Calu3 (cell line): ENCODE measurements at regions not wholly inside any gene's neighbourhood (a gene's known extent, or its start where the extent isn't known, plus 50 kb on each side); places are given as distances from the start of the nearest gene placed in this dataset.
A peak's percentile ranks its signal among the peaks of the same experiment; 100 is the strongest.

Experiments
- BruUV-seq: library from RNA; stranded (reverse); fragments of 400-500 nt; replicated peaks from 2 replicates; lab custom pipeline; 2021; lab: Mats Ljungman, UMichigan
- CTCF ChIA-PET: fragments of 300-600 bp; sonication (Branson Sonifier 250); formaldehyde crosslinking; loops from one replicate; lab custom pipeline; 2022; ENCODE audit warnings: antibody characterized with exemption; lab: Charles Lee
- DNase-seq: peaks from one replicate; pipeline ENCODE4 v3.0.0; 2022
- H3K27ac Mint-ChIP-seq: one replicate; pipeline ENCODE4 v1.8.0; 2022; ENCODE audit warnings: mixed read lengths; ENCODE audit not compliant: unreplicated experiment
- H3K27me3 Mint-ChIP-seq: one replicate; pipeline ENCODE4 v1.8.0; 2022; ENCODE audit warnings: mixed read lengths; ENCODE audit not compliant: unreplicated experiment
- H3K36me3 Mint-ChIP-seq: one replicate; pipeline ENCODE4 v1.8.0; 2022; ENCODE audit warnings: mild to moderate bottlenecking, moderate library complexity, mixed read lengths; ENCODE audit not compliant: insufficient read depth, unreplicated experiment
- H3K4me1 Mint-ChIP-seq: one replicate; pipeline ENCODE4 v1.8.0; 2022; ENCODE audit warnings: mild to moderate bottlenecking, low read depth, mixed read lengths; ENCODE audit not compliant: unreplicated experiment
- H3K4me3 Mint-ChIP-seq: one replicate; pipeline ENCODE4 v1.8.0; 2022; ENCODE audit warnings: mild to moderate bottlenecking, low read depth, moderate library complexity, mixed read lengths; ENCODE audit not compliant: unreplicated experiment
- H3K9me3 Mint-ChIP-seq: one replicate; pipeline ENCODE4 v1.8.0; 2022; ENCODE audit warnings: low read depth, mixed read lengths; ENCODE audit not compliant: unreplicated experiment
- CTCF ChIP-seq: fragments of 200-600 bp; IDR thresholded peaks from one replicate; pipeline ENCODE4 v1.8.0; 2022; ENCODE audit warnings: antibody characterized with exemption; ENCODE audit not compliant: unreplicated experiment
- intact Hi-C: fragments of 100-400 bp; cut with micrococcal nuclease; formaldehyde crosslinking; loops from one replicate; pipeline ENCODE4 v1.10.0; 2022; ENCODE audit not compliant: unreplicated experiment

GRCh38 chr3:88362428-88362827 is 212.7 kb downstream of the C3orf38 start:
- no peak overlapping the region for H3K27ac Mint-ChIP-seq
- no TSS peak for BruUV-seq
- CTCF ChIA-PET = no interaction called here

GRCh38 chr3:88364926-88365325 is 215.2 kb downstream of the C3orf38 start:
- H3K4me1 Mint-ChIP-seq = no peaks in the 10 kb centered on the region
- no peaks in the 10 kb centered on the region for H3K36me3 Mint-ChIP-seq
- no peak overlapping the region for H3K4me3 Mint-ChIP-seq
- no TSS peak for BruUV-seq
- H3K9me3 Mint-ChIP-seq = peaks cover 12% of the 10 kb centered on the region
- TF ChIP-seq CTCF = no peak
- DNase-seq = no peak
- CTCF ChIA-PET = no interaction called here
- intact Hi-C loops = no loop called here
- H3K27me3 Mint-ChIP-seq = no peaks in the 10 kb centered on the region
- no peak overlapping the region for H3K27ac Mint-ChIP-seq

More at GRCh38 chr3:88362428-88362827, 212.7 kb downstream of the C3orf38 start:
- H3K27me3 Mint-ChIP-seq = no peaks in the 10 kb centered on the region
- DNase-seq = peak; percentile 9
- intact Hi-C loops = no loop called here
- H3K4me3 Mint-ChIP-seq = no peak overlapping the region
- H3K4me1 Mint-ChIP-seq = no peaks in the 10 kb centered on the region
- no peaks in the 10 kb centered on the region for H3K36me3 Mint-ChIP-seq
- TF ChIP-seq CTCF = no peak
- peaks cover 13% of the 10 kb centered on the region for H3K9me3 Mint-ChIP-seq

GRCh38 chr3:88369337-88369736 is 219.6 kb downstream of the C3orf38 start:
- no peak for DNase-seq
- TF ChIP-seq CTCF = no peak
- BruUV-seq = no TSS peak
- Mint-ChIP-seq H3K27ac (no peak overlapping the region), H3K4me1 (no peaks in the 10 kb centered on the region), H3K9me3 (peaks cover 11% of the 10 kb centered on the region), H3K4me3 (no peak overlapping the region), H3K27me3 (no peaks in the 10 kb centered on the region), H3K36me3 (no peaks in the 10 kb centered on the region)
- CTCF ChIA-PET = no interaction called here
- intact Hi-C loops = no loop called here

- CTCF ChIA-PET = no interaction called here
- H3K36me3 Mint-ChIP-seq = no peaks in the 10 kb centered on the region
- no peak overlapping the region for H3K27ac Mint-ChIP-seq
- H3K4me1 Mint-ChIP-seq = no peaks in the 10 kb centered on the region
- no peak for TF ChIP-seq CTCF
- peaks cover 11% of the 10 kb centered on the region for H3K9me3 Mint-ChIP-seq
- intact Hi-C loops = no loop called here
- BruUV-seq = no TSS peak
- H3K27me3 Mint-ChIP-seq = no peaks in the 10 kb centered on the region
- DNase-seq = no peak
- H3K4me3 Mint-ChIP-seq = no peak overlapping the region
Observed at GRCh38 chr3:88369767-88370166, 220.0 kb downstream of the C3orf38 start.
